Activated CD8-positive, alpha-beta memory T cell treated with anti-CD3 and anti-CD28 coated beads for 48 hours (primary cell): ENCODE measurements at regions not wholly inside any gene's neighbourhood (a gene's known extent, or its start where the extent isn't known, plus 50 kb on each side); places are given as distances from the start of the nearest gene placed in this dataset.
"Not testable (repeated sequence)": the region's sequence is repeated elsewhere in the genome, so short reads cannot be mapped to it uniquely, and the experiment has no call there.

Source experiments
- DNase-seq, 3 experiments: peaks; one replicate each; pipeline ENCODE4 v3.0.0-alpha.2; 2020; ENCODE audit warnings: low read depth in 2 of 3, low spot score in 2 of 3

GRCh38 chr13:44052780-44053184 lies 173.1 kb downstream of the LACC1 start:
- no peak for DNase-seq

GRCh38 chr13:44053208-44053607 lies 173.5 kb downstream of the LACC1 start:
- DNase-seq = no peak

GRCh38 chr13:44054525-44054924 lies 174.8 kb downstream of the LACC1 start:
- no peak for DNase-seq

- not testable (repeated sequence) for DNase-seq
Observed at GRCh38 chr13:44055681-44056080, 176.0 kb downstream of the LACC1 start.

GRCh38 chr13:44058067-44058466 lies 178.4 kb downstream of the LACC1 start:
- no peak for DNase-seq

GRCh38 chr13:44058624-44059215 lies 179.0 kb downstream of the LACC1 start:
- no peak for DNase-seq

- DNase-seq = no peak
Observed at GRCh38 chr13:44061876-44062275, 182.2 kb downstream of the LACC1 start.

- no peak for DNase-seq
Observed at GRCh38 chr13:44063467-44063866, 183.8 kb downstream of the LACC1 start.

- DNase-seq = no peak
Observed at GRCh38 chr13:44063881-44064280, 184.2 kb downstream of the LACC1 start.

GRCh38 chr13:44064357-44064756 lies 184.7 kb downstream of the LACC1 start:
- no peak for DNase-seq

- no peak for DNase-seq
Observed at GRCh38 chr13:44068169-44068568, 188.5 kb downstream of the LACC1 start.

- DNase-seq = no peak
Observed at GRCh38 chr13:44068737-44069136, 189.0 kb downstream of the LACC1 start.

- no peak for DNase-seq
Observed at GRCh38 chr13:44072536-44072935, 192.8 kb downstream of the LACC1 start.

GRCh38 chr13:44074611-44075010 lies 194.9 kb downstream of the LACC1 start:
- no peak for DNase-seq

- DNase-seq = no peak
Observed at GRCh38 chr13:44075113-44075512, 195.4 kb downstream of the LACC1 start.

- DNase-seq = no peak
Observed at GRCh38 chr13:44078806-44079376, 199.2 kb downstream of the LACC1 start.

- no peak for DNase-seq
Observed at GRCh38 chr13:44079413-44080205, 199.9 kb downstream of the LACC1 start.

GRCh38 chr13:44084146-44084545 lies 204.4 kb downstream of the LACC1 start:
- DNase-seq = no peak

GRCh38 chr13:44086389-44086788 lies 206.7 kb downstream of the LACC1 start:
- no peak for DNase-seq

- no peak for DNase-seq
Observed at GRCh38 chr13:44088411-44088810, 208.7 kb downstream of the LACC1 start.

- DNase-seq = no peak
Observed at GRCh38 chr13:44088991-44089413, 209.3 kb downstream of the LACC1 start.

GRCh38 chr13:44089452-44089851 lies 209.7 kb downstream of the LACC1 start:
- no peak for DNase-seq
